Middle frontal gyrus (tissue), 1 donor: ENCODE measurements at regions not wholly inside any gene's neighbourhood (a gene's known extent, or its start where the extent isn't known, plus 50 kb on each side); places are given as distances from the start of the nearest gene placed in this dataset.
A peak's percentile ranks its signal among the peaks of the same experiment; 100 is the strongest.

Experiments used
- DNase-seq: peaks from one replicate; pipeline ENCODE4 v3.0.0-alpha.2; 2015; ENCODE audit warnings: low spot score; ENCODE audit errors: extremely low spot score

DNA sequence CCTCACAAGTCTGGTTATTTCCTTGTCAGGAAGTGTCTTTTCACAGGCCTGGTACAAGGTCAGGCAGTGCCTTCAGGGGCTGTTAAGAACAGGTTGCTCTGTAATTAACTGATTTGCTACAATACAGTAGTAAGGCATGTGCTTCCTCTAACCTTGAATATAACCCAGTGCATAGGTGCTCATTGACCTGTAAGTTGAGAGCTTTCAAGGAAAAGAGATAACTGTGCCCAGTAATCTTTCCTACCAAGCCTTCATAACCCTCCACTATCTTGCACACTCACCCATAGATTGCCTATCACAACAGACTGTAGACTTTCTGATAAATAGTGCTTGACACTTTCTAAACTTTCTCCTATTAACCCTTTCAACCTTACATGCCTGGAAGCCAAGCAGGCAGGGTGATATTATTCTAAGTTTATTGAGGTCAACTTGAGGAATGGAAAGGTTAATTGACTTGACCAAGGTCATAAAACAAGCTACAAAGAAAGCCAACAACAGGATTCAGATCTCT is 148.1 kb downstream of the PPARGC1A start:
- DNase-seq: no peak

DNA sequence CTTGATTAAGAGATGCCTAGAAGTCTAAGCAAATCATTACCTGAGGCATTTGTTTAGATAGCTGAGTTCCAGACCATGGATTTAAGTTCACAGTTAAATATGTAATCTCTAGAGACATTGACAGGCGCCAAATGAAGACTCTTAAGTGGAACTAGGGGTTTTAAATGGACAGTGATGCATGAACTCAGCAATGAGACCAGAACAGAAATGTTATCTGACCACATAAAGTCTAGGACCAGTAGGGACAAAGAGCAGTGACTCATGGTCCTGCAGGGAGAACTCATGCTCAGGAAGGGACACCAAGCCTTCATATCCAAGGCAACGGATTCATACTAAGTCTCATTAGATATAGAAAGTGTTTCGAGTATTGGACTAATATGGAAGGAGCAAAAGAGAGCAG is 152.3 kb downstream of the PPARGC1A start:
- DNase-seq: no peak

DNA sequence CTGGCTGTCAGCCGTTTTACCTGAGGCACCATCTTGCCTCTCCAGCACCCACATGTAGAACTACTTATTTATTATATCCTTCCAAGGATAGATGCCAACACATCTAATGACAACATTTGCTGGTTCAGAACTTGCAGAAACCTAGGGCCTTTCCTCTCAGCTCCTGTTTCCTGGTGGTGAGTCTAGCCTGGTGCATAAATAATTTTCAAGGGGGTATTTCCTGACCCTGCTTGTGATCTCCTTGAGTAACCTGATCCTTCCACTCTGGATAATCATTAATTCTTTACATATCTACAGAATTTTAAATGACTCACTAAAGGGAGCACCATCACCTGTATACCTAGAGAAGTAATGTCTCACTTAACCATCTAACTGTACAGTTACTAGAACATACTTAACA is 153.4 kb downstream of the PPARGC1A start:
- no peak for DNase-seq

DNA sequence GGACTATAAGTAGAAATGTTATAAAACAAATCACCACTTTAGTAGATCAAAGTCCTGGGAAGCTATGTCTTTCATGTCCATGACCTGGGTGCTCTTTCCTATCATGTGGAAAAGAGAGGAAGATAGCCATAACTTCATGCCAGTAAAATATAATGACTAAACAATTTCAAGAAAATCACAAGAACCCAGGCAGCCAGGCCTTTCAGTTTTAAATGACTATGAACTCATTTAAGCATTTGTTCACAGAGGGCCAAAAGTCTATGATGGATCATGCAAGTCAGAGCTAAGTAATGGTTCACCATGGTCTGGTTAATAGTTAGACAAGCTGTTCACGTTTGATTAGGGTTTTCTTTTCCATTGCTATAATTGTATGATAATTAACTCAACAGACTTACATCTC is 155.8 kb downstream of the PPARGC1A start:
- no peak for DNase-seq

DNA sequence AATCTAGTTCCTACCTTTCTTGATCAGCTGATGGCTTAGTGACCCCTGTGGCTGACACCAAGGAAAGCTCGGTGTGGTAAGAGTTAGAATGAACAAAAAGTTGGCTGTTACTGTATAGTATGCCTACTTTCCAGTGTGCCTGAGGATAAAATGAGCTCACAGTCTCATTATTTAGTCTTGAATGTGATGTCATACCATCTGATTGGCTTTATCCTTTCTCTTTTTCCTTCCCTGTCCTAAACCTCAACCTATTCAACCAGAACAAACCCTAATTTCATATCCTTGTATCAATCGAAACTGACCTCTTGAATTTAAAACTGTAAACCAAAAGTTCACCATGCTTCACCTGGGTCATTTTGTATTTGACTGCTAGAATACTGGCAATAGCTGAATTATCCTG is 156.4 kb downstream of the PPARGC1A start:
- DNase-seq: no peak

DNA sequence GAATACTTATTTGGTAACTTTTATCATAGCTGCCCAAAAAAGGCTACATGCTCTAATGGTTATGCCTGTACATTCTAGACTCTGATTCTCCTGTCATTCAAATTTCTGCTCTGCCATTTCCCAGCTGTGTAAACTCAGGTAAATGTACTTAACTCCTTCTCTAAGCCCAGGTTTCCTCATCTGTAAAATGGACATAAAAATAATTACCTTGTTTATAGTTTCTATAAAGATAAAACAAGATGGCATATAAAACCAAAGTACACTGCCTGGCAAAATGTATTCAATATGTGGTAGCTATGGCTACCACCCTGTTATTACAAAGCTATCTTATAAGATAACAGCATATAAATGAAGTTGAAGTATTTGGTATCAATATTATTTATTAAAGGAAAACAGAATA is 158.8 kb downstream of the PPARGC1A start:
- no peak for DNase-seq

DNA sequence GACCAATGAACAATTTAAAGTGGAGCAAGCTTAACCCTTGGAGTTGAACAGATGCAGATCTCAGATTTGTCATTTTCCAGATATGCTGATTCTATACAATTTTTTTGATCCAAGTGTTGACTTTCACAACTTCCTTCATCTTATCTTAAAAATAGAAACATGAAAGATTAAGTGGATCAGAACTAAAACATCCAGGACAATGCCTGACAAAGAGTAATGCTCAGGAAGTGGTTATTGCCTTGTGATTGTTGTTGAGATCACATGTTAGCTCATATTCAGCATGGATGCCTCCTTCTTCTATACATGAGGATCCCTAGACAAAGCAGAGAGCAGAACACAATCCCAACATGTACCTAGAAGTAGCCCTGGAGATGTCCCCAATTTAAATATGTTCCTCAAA is 160.9 kb downstream of the PPARGC1A start:
- DNase-seq: no peak

DNA sequence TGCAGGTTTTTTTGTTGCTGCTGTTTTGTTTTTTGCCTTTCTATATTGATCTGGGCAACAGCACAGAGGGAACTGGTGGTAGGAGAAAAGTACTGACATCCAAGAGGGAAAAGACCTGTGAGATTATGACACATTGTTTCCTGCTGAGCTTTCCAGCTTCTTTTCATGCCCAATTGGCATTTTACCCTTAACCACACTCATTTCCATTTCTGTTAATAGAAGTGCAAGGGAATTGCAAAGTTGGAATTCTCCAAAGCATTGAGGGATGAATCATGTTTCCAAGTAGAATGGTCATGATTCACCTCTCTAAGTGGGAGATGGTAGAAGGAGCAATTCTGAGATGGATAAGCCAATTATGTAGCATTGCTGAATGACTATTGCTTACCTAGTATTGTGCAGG is 161.5 kb downstream of the PPARGC1A start:
- DNase-seq: peak; percentile 29

DNA sequence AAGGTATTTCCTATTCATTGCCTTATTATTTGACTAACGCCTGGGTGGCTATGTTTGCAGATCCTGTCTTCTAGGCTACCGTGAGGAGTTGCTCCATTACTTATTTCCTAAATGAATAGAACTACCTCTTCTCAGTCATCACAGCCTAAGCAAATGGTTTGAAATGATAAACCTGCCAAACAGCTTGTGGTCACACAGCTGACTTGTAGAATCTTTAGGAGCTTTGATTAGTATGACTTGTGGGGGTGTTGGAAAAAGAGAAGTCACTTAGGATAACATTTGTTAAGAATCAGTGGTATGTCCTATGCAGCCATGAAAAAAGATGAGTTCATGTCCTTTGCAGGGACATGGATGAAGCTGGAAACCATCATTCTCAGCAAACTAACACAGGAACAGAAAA is 169.3 kb downstream of the PPARGC1A start:
- DNase-seq: no peak

DNA sequence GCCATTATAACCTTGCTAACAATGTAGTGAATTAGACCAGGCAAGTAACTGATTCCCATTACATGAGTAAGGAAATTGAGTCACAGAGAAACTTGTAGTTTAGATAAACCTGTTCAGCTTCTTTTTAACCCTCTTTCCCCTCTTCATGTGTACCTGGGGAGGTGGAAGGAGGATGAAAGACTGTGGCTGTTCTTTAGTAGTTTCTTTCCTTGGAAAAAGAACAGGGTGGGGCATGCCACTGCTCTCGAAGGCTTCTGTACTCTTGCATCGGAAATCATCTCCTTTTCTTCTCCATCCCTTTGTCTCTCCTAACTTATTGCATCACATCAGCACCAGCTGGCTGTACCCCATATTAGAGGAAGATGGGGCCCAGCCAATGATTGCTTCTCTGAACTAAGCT is 171.4 kb downstream of the PPARGC1A start:
- no peak for DNase-seq

DNA sequence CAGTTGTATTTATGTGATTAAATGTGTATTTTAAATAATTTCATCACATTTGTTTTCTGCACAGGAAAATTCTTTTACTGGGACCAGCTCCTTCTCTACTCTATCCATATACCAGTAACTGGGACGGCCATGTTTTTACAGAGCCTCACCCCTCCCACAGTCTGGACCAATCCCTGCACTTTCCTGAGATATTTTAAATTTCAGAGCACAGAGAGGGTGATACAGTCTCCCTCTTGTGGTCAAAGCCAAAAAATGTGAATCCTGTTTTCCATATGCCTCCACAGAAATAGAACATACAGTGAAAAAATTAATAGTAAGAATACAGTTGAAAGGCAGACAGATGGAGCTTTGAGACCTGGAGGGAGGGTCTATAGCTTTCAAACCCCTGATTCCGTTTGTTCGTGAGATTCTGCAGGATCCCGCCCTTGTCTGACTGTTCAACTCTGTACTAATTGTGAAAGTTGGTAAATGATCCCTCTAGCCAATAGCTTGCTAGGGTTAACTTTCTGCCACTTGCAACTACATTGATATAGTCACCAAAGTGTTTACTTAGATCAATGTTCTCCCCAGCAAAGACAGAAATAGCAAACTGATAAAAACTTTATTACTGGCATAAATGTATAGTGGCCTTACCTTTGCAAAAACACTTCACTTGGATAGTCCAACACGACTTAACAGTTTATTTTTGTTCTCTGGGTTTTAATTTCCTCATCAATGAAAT is 172.2 kb downstream of the PPARGC1A start:
- no peak for DNase-seq

DNA sequence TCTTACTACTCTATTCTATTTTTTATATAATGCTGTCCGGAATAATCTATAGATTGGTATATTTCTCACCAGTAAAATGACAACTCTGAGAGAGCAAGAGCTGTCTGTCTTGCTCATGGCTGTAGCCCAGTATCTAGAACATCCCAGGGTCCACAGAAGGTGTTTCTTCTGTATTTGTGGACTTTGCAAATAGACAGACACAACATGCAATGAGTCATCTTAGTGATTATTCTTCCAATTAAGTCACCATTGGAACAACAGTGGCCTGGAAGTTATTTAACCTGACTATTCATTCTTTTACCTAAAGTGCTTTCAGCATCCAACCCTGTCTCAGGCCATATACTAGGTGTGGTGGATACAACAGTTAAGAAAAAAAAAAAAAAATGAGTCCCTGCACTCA is 179.5 kb downstream of the PPARGC1A start:
- DNase-seq: no peak

DNA sequence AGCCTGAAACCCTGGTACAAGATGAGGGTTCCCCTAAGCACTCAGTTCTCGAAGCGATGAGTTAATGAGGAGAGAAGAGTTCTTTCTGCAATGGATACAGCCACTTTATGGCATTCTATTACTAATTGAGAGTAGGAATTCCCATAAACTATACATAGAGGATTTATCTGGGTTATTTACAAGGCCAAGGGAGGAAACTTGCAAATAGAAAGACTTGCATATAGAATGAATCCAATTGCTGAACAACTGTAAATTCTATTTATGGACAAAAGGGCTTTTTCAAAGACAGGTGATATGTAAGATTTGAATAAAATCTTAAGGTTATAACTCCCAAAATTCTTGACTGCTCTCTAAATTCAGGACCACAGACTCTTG is 182.2 kb downstream of the PPARGC1A start:
- no peak for DNase-seq

DNA sequence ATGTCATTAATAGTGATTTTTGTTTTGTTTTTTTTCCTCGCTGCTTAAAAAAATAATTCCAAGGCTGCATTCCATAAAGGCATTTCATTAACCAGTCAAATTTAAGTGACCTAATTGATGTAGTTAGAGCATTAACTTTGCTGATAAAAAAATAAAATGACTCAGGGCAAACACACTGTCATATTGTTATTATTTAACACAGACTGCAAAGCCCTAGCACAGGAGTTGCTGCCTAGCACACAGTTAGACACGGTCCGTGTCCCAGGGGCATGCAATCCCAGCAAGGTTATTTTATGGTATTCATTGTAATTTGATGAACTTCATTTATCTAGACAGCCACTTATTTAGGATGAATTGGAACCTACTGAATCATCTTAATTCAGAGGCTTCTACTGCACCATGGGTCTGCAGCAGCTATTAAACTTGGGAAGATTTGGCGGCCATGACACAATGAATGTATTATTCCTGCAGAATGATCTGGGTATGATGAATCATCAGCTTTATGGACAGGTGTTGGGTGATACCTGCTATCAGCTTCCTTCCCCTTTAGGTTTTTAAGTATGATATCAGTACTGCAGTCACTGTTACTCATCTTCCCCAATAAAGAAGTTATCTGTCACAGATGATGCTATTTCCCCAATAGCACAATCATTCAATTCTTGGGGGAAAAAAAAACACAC is 182.7 kb downstream of the PPARGC1A start:
- DNase-seq: no peak

DNA sequence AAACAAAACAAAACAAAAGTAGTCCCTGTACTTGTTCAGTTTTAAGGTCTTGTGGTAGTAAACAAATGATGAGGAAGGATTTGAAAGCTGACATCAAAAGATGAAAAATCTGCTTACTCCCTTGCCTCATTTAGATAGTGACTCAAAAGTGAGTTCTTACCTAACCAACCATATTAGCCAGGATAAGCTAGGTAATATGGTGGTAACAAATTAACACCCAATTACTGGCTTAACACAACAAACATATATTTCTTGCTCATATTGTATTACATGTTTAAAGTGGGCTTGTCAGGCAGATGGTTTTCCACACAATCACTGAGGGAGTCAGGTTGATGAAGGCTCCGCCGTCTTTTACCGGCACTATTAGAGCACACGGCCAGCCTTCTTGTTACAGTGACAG is 189.7 kb downstream of the PPARGC1A start:
- DNase-seq: no peak

DNA sequence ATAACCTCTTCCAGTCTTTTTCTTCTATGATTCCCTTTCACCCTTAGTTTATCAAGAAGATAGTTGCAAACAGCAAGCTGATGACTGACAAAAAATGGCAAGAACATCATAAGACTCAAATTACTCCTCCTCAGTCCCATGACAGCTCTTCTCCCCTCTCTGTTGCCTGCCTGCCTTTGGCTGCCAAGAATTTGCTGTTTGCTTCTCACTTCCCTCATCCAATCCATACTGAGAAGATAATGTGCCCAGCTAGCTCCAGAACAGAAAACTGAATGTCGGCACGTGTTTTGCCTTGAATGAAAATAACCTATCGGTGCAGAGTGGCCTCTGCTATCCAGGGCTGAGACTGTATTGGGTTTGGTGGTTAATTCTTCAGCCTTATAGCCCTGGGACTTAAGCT is 192.1 kb downstream of the PPARGC1A start:
- DNase-seq: no peak

DNA sequence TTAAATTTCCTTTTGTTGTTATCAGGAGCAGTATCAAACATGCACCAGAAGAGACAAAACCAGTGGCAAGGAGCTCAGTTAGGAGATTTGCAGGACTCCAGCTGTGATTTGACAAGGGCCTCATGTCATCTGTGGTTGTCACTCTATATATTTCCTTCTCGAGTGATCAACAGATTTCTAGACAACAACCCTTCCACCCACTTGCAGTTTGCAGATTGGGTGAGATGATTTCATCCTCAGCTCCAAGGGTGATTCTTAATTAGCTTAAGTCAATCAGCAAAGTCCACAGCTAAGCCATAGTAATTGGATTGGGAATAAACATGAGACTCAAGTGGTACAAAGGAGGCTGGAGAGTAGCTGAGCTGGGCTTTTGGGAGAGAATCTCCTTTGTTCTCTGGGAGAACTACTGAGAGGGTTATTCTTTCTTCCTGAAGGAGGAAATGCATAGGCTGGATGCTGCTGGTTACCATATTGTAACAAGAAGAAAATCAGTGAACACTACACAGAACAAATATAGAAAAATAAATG is 192.8 kb downstream of the PPARGC1A start:
- no peak for DNase-seq

DNA sequence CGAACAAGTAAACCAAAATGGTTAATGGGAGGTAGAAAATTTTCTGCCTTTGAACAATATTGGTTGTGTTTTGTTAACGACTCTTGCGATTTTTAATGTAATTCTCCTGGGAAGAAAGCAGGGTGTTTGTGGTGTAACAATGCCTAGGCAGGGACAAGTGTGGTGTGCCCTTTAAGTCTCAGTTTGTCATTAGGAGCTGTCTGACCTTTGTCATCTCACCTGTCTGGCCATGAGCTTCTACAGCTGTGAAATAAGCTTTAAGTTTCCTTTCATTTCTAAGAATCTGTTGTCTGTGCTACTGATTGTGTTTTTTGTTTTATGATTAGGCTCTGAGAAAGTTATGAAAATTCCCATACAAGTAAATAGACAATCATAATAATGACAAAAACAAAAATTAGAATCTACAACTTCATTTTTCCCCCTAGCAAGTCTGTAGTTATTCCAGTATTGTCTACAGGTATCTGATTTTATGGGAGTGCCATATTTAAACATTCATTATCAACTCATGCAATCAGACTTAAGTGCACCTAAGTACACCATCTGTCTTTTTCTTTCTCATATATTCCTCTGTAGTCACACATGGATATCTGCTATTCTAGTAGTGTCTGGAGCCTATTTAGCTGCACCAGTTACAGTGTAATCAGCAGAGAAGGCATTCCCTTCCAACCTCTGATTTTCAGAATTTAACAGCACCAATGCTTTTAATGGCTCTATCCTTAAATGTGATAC is 203.5 kb downstream of the PPARGC1A start:
- DNase-seq: no peak

DNA sequence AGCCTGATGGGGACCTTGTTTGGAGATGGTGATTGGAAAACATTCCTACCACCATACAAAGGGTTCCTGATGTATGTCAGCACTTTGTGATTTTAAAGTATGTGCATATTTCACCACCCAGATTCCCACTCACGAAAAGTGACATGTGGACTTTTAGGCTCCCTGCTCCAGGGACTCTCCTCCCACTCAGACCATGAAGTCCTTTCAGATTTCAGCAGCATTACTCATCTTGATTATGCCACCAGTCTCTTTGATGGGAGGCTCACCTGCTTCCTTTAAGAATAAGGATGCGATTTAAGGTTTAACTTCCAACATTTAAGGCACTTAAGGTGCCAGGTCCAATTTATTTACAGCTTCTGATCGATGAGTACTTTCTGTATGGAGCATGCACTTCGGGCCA is 204.4 kb downstream of the PPARGC1A start:
- no peak for DNase-seq

DNA sequence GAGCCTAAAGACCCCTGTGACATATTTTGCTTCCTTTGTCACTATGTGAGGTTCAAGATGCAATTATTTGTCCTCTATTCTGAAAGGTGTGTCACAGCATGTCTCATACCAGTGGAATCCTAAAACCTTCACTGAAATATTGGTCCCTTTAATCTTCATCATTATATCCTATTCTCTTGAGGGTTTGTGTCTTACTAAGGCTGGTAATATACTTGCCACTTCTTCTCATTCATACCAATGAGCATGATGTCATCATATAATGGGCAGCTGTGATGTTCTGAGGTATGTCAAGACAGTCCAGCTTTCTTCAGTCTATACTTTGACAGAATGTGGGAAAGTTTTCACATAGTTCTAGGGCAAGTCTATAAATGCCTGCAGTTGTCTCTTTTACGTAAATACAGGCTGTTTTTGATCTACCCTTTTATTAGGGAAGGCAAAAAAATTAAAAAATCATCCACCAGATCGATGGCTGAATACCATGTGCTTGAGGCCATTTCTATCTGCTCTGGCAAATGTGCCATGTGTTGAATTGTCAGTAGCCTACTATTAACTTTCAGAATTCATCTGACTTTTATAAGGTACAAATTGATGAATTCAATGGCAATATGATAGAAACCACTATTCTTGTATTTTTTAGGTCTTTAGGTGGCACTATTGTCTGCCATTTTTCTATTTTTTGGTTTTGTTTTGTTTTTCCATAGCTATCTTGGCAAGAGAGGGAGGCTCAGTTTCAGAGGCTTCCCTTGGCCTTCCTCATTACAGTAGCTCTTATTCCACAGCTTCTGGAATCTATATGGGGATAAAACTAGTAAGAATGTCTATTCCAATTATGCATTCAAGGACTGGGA is 209.0 kb downstream of the PPARGC1A start:
- no peak for DNase-seq

DNA sequence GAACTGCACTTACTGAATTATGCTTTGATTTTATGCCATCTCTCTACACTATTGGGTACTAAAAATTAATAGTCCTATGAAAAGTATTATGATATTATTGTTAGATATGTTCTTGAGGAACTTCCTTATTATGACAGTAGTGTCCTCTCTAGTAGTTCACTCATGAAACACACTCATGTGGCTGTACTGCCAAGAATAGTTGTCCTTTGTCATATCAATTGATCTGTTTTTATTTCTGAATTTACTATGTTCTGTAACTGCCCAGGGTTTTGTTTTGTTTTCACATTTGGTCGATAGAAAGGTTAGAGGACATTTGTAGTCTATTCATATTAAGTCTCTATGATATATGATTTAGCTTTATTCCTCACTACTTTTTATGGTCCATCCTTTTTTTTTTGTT is 215.2 kb downstream of the PPARGC1A start:
- no peak for DNase-seq
